Fibroblast of mammary gland (primary cell): ENCODE measurements at regions not wholly inside any gene's neighbourhood (a gene's known extent, or its start where the extent isn't known, plus 50 kb on each side); places are given as distances from the start of the nearest gene placed in this dataset.
"Not testable (repeated sequence)": the region's sequence is repeated elsewhere in the genome, so short reads cannot be mapped to it uniquely, and the experiment has no call there.

Source experiments
- DNase-seq: peaks from one replicate; pipeline ENCODE4 v3.0.0-alpha.2; 2010; ENCODE audit warnings: low read depth
- H3K4me3 ChIP-seq: 2 replicates; pipeline ENCODE4 v1.5.1; 2011; ENCODE audit warnings: low read depth, mild to moderate bottlenecking, low read length, moderate library complexity; ENCODE audit not compliant: control insufficient read depth
- CTCF ChIP-seq: conservative IDR thresholded peaks from 2 replicates; pipeline ENCODE4 v1.5.1; 2011; ENCODE audit warnings: low read depth, low read length, inconsistent platforms; ENCODE audit not compliant: control insufficient read depth, insufficient read depth

- DNase-seq: no peak
- H3K4me3 ChIP-seq: no peak overlapping the region
- TF ChIP-seq CTCF: no peak
Observed at GRCh38 chr22:48403521-48404403, 1423.9 kb downstream of the BRD1 start.

- no peak overlapping the region for H3K4me3 ChIP-seq
- DNase-seq: no peak
- TF ChIP-seq CTCF: no peak
Observed at GRCh38 chr22:48402591-48403031, 1425.1 kb downstream of the BRD1 start.

- not testable (repeated sequence) for DNase-seq
Observed at GRCh38 chr22:48401523-48401922, 1426.2 kb downstream of the BRD1 start.

GRCh38 chr22:48398181-48398905 is 1429.3 kb downstream of the BRD1 start:
- no peak for TF ChIP-seq CTCF
- no peak overlapping the region for H3K4me3 ChIP-seq
- DNase-seq: no peak

More at GRCh38 chr22:48401523-48401922, 1426.2 kb downstream of the BRD1 start:
- not testable (repeated sequence) for H3K4me3 ChIP-seq

- no peak for DNase-seq
- TF ChIP-seq CTCF: no peak
- H3K4me3 ChIP-seq: no peak overlapping the region
Observed at GRCh38 chr22:48397531-48398180, 1430.0 kb downstream of the BRD1 start.

- no peak overlapping the region for H3K4me3 ChIP-seq
- DNase-seq: no peak
- no peak for TF ChIP-seq CTCF
Observed at GRCh38 chr22:48396785-48397530, 1430.7 kb downstream of the BRD1 start.
